ENCODE measurements at regions not wholly inside any gene's neighbourhood (a gene's known extent, or its start where the extent isn't known, plus 50 kb on each side); places are given as distances from the start of the nearest gene placed in this dataset.
A peak's percentile ranks its signal among the peaks of the same experiment; 100 is the strongest.
"Not testable (repeated sequence)": the region's sequence is repeated elsewhere in the genome, so short reads cannot be mapped to it uniquely, and the experiment has no call there.

DNA sequence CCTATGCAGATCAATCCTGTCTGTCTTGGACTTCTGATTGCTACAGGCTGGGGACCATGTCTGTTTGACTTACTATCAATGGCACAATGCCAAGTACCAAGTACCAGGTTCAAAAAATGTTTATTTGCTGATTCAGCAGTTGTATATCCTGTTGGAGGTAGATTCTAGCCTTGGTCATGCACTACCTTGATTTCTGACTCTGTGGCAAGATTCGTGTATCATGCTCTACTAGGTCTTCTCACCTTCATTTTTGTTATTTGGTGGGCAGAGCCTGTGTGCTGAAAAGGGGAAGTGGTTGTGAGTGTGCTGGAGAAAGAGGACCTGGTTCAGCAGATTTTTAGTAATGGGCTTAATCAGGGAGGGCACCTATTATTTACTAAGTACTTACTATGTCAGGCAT is 192.4 kb upstream of the MYLIP start:
- TF ChIP-seq CTCF (conservative IDR thresholded peaks at IDR 0.05; ENCODE audit: low read length) (no peak), EZH2phosphoT487 (IDR thresholded peaks at IDR 0.05; ENCODE audit: borderline replicate concordance, low read depth, low read length) (no peak)
- no peaks in the 10 kb centered on the region for H3K4me1 ChIP-seq (ENCODE audit: insufficient read depth, low read length, poor library complexity, severe bottlenecking)
- no peaks in the 10 kb centered on the region for H3K79me2 ChIP-seq (ENCODE audit: insufficient read depth, low read depth, low read length)
- no peaks in the 10 kb centered on the region for H4K20me1 ChIP-seq (ENCODE audit: insufficient read depth, low read length)
- no peaks in the 10 kb centered on the region for H3K9me3 ChIP-seq (ENCODE audit: low read length)
- no peak overlapping the region for H2AFZ ChIP-seq (ENCODE audit: low read length)
- H3K4me3 ChIP-seq (ENCODE audit: low read depth, low read length, poor library complexity, severe bottlenecking) = no peak overlapping the region
- POLR2A ChIA-PET = interaction anchor here (0.7 kb wide), 1 partner anchor 216 kb away, joined by 3 read pairs; no protein-coding TSS in a partner anchor
- BruUV-seq (replicated peaks) = no TSS peak
- no peaks in the 10 kb centered on the region for H3K9me2 ChIP-seq (ENCODE audit: insufficient read depth, low read length)
- intact Hi-C loops (cut with micrococcal nuclease; ENCODE audit: unreplicated experiment) = no loop called here
- CTCF ChIA-PET (ENCODE audit: unreplicated experiment) = no interaction called here
- H3K4me2 ChIP-seq (ENCODE audit: low read length) = no peak overlapping the region
- DNase-seq (ENCODE audit: low spot score) = peak; percentile 4
- no peaks in the 10 kb centered on the region for H3K36me3 ChIP-seq (ENCODE audit: insufficient read depth, low read length)
- no peak overlapping the region for H3K27ac ChIP-seq (ENCODE audit: low read depth, low read length, poor library complexity, severe bottlenecking)

DNA sequence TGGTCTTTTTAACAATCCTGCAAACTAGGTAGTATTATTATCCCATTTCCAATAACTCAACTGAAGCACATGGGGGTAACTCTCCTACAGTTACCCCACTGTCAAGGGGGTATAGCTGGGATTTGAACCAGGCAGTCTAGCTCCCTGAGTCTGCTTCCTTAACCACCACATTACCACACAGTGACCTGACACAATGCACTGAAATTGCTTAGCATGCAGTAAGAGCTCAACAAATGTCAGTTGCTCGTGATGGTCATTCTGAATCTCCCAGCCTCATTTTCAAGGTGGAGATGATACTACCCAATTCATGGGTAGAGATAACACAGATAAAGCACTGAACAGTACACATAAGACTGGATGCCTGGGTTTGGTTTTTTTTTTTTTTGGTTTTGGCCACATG is 193.2 kb upstream of the MYLIP start:
- Histone ChIP-seq H3K9me2 (ENCODE audit: insufficient read depth, low read length) (no peaks in the 10 kb centered on the region), H3K4me1 (ENCODE audit: insufficient read depth, low read length, poor library complexity, severe bottlenecking) (no peaks in the 10 kb centered on the region), H4K20me1 (ENCODE audit: insufficient read depth, low read length) (no peaks in the 10 kb centered on the region), H2AFZ (ENCODE audit: low read length) (no peak overlapping the region), H3K9me3 (ENCODE audit: low read length) (no peaks in the 10 kb centered on the region), H3K4me2 (ENCODE audit: low read length) (no peak overlapping the region), H3K79me2 (ENCODE audit: insufficient read depth, low read depth, low read length) (no peaks in the 10 kb centered on the region), H3K4me3 (ENCODE audit: low read depth, low read length, poor library complexity, severe bottlenecking) (no peak overlapping the region), H3K27ac (ENCODE audit: low read depth, low read length, poor library complexity, severe bottlenecking) (no peak overlapping the region), H3K36me3 (ENCODE audit: insufficient read depth, low read length) (no peaks in the 10 kb centered on the region)
- CTCF ChIA-PET (ENCODE audit: unreplicated experiment) = no interaction called here
- POLR2A ChIA-PET = no interaction called here
- no TSS peak for BruUV-seq (replicated peaks)
- intact Hi-C loops (cut with micrococcal nuclease; ENCODE audit: unreplicated experiment) = no loop called here
- no peak for DNase-seq (ENCODE audit: low spot score)
- TF ChIP-seq CTCF (conservative IDR thresholded peaks at IDR 0.05; ENCODE audit: low read length) (no peak), EZH2phosphoT487 (IDR thresholded peaks at IDR 0.05; ENCODE audit: borderline replicate concordance, low read depth, low read length) (no peak)

- H3K79me2 ChIP-seq (ENCODE audit: insufficient read depth, low read depth, low read length); CTCF ChIA-PET (ENCODE audit: unreplicated experiment); H2AFZ ChIP-seq (ENCODE audit: low read length); DNase-seq (ENCODE audit: low spot score); H3K9me3 ChIP-seq (ENCODE audit: low read length); H3K9me2 ChIP-seq (ENCODE audit: insufficient read depth, low read length); H3K27ac ChIP-seq (ENCODE audit: low read depth, low read length, poor library complexity, severe bottlenecking); H3K36me3 ChIP-seq (ENCODE audit: insufficient read depth, low read length); BruUV-seq (replicated peaks); intact Hi-C loops (cut with micrococcal nuclease; ENCODE audit: unreplicated experiment); H4K20me1 ChIP-seq (ENCODE audit: insufficient read depth, low read length); H3K4me1 ChIP-seq (ENCODE audit: insufficient read depth, low read length, poor library complexity, severe bottlenecking); H3K4me2 ChIP-seq (ENCODE audit: low read length); H3K4me3 ChIP-seq (ENCODE audit: low read depth, low read length, poor library complexity, severe bottlenecking): not testable (repeated sequence)
- POLR2A ChIA-PET = interaction anchor here (0.7 kb wide), 1 partner anchor 10 kb away, joined by 3 read pairs; no protein-coding TSS in a partner anchor
Observed at GRCh38 chr6:15931697-15932096, 197.2 kb upstream of the MYLIP start.

Measured in OCI-LY7 (cell line).